IPS-NIHi7 (cell line): ENCODE measurements at regions not wholly inside any gene's neighbourhood (a gene's known extent, or its start where the extent isn't known, plus 50 kb on each side); places are given as distances from the start of the nearest gene placed in this dataset.

Experiments
- DNase-seq: peaks from one replicate; pipeline ENCODE4 v3.0.0; 2012; ENCODE audit warnings: mixed read lengths; ENCODE audit errors: extremely low spot score

- DNase-seq = no peak
These were observed 974.6 kb downstream of the UQCRFS1 start for GRCh38 chr19:28238270-28238820.

DNA sequence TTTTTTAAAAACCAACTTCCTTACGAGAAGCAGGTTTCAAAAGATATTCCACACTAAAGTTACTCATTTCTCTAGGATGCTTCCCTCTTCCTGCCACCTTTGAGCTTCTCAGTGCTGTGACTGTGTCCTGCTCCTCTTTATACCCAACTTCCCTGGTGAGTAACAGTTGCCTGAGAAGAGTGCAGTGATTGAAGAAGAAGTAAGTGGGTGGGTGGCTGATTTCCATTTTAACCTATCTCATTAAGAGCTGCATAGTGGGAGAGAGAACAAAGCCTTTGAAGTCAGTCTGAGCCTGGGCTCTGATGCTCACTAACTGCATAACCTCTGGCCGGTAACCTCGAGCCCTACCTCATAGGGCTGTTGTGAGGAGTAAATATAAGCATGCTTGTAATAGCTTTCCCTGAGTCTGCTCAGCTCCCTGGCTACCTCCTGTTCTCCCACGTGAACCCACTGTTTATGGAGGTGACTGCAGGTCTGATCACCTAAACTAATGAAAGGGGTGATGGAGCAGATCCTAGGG, 977.3 kb downstream of the UQCRFS1 start:
- DNase-seq = no peak

DNA sequence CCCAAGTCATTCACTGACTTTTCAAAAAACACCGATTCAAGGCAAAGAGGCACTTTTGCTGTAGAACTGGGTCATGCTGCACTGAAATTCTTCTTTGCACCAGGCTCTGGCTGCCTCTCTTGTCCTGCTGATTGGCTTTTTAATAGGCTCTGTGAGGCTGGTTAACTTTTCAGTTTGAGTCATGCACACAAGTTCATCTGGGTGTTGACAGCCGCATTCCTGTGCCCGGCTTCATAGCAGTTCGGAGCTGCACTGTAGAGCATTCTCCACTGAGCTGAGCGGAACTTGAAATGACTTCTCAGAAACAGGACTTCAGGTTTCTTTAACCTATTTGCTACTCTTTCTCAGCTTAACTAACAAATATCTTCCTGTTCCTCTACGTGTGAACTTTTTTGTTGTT, 978.3 kb downstream of the UQCRFS1 start:
- DNase-seq = no peak

GRCh38 chr19:28228854-28229253, 984.1 kb downstream of the UQCRFS1 start:
- DNase-seq = no peak

DNA sequence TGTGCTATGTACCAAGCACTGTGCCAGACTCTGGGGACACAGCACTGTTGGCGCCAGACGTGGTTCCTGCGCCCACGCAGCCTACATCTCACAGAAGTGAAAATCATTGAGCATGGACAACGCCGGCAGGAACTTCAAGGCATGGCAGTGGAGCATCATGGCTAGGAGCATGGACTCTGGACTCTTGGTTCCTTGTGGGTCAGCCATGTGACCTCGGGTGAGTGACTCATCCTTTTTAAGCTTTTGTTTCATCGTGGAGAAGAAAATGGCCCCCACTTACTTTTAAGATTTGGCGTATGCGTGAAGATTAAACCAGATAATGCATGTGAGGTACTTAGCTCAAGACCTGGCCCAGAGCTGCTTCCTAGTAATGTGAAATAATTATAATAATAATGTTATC, 988.5 kb downstream of the UQCRFS1 start:
- DNase-seq = no peak

GRCh38 chr19:28221736-28222135, 991.2 kb downstream of the UQCRFS1 start:
- no peak for DNase-seq

DNA sequence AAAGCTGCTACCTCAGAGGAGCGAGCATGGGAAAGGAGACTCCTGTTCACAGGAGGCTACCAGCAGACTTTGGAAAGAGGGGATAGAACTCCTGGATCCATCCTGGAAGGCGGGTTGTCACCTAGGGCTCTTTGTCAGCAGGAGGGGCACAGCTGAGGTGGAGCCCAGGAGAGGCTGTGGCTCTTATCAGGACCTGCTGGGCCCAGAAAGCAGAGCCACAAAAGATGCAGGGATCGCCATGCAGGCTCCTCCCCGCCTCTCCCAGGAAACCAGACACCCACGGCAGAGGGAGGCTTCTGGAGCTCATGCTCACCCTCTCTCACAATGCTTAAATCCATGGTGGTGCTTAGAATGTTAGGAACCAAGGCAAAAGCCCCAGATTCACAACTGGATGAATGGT, 994.2 kb downstream of the UQCRFS1 start:
- DNase-seq = peak; percentile 27

DNA sequence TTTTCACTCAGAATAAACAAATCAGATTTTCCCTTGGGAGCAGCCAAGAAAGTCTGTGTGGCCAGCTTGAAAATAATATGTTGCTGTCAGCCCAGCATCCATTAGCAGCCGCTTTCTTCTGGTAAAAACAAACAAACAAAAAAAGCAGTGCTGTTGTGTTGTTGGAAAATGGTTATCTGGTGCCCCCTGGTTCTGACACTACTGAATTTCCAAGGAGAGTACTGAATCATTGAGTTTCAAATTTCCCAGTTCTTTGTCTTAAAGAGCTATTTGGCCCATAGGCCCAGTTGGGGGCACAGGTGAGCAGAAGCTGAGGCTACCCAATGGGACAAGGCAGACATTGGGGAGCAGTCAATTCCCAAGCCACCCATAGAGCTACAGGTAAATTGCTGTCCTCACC, 995.9 kb downstream of the UQCRFS1 start:
- peak; percentile 59 for DNase-seq

GRCh38 chr19:28213470-28214082, 999.4 kb downstream of the UQCRFS1 start:
- no peak for DNase-seq

GRCh38 chr19:28210886-28211285, 1002.1 kb downstream of the UQCRFS1 start:
- DNase-seq = no peak

GRCh38 chr19:28208745-28209144, 1004.2 kb downstream of the UQCRFS1 start:
- DNase-seq = no peak

- no peak for DNase-seq
These were observed 1005.7 kb downstream of the UQCRFS1 start for GRCh38 chr19:28207244-28207643.

DNA sequence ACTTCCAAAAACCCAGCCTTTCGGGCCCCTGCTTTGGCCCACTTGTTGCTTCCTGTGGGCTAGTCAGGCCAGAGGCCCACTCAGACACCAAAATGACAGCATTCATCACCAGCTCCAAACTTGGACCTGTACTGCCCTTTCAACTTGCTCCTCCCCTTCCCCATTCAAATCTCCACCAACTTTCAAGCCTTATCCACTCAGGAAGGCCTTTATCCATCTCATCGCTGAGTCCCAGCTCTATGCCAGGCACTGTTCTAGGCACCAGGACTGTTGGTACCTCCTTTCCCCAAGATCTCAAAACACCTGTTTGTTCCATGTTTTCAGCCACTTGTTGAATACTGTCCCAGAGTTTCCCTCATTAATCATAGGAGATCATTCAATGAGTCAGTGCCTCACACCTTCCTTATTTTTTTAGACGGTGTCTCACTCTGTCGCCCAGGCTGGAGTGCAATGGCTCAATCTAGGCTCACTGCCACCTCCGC, 1011.4 kb downstream of the UQCRFS1 start:
- no peak for DNase-seq

GRCh38 chr19:28199323-28199722, 1013.6 kb downstream of the UQCRFS1 start:
- no peak for DNase-seq

DNA sequence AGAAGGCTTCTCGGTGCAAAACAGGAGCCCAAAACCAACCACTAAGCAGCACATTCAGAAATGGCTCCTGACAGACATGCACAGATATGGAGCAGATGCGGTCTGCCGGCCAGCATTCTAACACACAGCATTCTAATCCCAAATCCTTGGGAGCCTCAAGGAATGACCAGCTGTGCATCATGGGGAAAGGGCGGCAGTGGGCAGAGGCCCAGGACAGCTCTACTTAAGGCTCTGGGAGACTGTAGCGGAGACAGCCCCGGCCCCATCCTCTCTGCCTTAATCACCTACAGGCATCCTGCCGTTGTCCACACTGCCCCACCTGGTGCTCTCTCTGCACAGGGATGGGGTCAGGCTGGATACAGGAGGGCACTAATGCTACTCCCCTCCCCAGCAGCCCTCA, 1016.0 kb downstream of the UQCRFS1 start:
- DNase-seq = no peak

DNA sequence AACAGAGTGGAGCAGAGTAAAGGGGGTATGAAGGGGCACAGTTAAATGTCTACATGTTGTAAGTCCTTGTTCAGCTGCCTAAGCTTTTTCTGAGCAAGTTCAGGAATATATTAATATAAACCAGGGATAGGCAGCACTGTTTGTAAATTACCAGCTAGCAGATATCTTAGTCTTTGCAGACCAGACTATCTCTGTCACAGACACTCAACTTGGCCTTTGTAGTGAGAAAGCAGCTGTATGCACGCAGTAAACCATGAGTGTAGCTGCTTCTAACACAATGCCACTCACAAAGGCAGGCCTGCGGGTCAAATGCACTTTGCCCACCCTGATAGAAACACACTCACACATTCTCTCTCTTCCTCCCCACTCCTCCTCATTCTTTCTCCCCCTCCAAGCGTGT, 1016.9 kb downstream of the UQCRFS1 start:
- DNase-seq = no peak

- DNase-seq = peak; percentile 11
These were observed 1027.3 kb downstream of the UQCRFS1 start for GRCh38 chr19:28185646-28186045.

GRCh38 chr19:28184997-28185396, 1028.0 kb downstream of the UQCRFS1 start:
- DNase-seq = peak; percentile 13

DNA sequence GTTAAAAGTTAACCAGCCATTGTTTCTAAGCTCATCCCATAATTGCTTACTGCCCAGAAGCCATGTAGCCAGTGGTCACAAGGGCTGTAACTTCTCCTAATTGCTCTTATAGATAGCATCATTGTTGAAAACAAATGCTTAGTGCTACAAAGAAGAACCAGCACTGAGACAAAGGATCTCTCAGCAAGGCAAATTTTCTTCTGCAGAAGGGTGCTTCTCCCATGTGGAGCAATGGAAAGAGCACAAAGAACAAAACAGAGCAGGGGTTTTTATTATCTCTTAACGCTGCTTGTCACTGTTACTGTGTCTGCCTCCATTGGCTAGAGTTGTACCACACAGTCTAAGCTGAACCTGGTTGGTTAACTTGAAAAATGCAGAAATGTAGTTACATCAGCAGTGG, 1036.8 kb downstream of the UQCRFS1 start:
- no peak for DNase-seq

- DNase-seq = no peak
These were observed 1041.0 kb downstream of the UQCRFS1 start for GRCh38 chr19:28171983-28172382.

GRCh38 chr19:28170066-28170465, 1042.9 kb downstream of the UQCRFS1 start:
- DNase-seq = no peak

GRCh38 chr19:28169168-28169887, 1043.6 kb downstream of the UQCRFS1 start:
- peak; percentile 66 for DNase-seq

DNA sequence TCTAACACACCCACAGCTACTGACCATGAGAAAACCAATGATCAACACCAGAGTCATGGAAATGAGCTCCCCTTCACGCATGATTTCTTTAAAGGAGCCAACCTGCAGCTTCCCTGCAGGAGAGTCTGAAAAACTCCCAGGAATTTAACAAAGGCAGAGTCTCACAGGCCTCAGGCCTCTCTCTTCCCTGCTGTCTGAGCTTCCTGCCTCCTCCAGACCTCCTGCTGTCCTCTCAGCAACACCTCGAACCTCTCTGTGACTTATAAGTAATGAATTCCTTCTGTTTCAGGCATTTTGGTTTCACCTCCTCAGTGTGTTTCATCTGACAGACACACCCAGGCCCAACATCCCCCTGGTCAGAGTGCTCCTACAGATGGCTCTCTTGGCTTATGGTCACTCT, 1044.4 kb downstream of the UQCRFS1 start:
- DNase-seq = peak; percentile 74
